MM.1S (cell line): ENCODE measurements at regions not wholly inside any gene's neighbourhood (a gene's known extent, or its start where the extent isn't known, plus 50 kb on each side); places are given as distances from the start of the nearest gene placed in this dataset.

ENCODE experiments used
- EZH2 ChIP-seq: fragments of 300-600 bp; sonication (generic); optimal IDR thresholded peaks from 2 replicates; pipeline ENCODE3; 2017; ENCODE audit warnings: low read depth, mild to moderate bottlenecking, antibody characterized with exemption, low read length, mixed read lengths
- EZH2phosphoT487 ChIP-seq: fragments of 300-600 bp; sonication (generic); IDR thresholded peaks from 2 replicates; pipeline ENCODE4 v1.6.1; 2018; ENCODE audit warnings: antibody characterized with exemption, low read length
- TF ChIP-seq, protein P1 (sequence below): fragments of 300-600 bp; sonication (generic); IDR thresholded peaks from 2 replicates; pipeline ENCODE4 v1.5.1; 2016; ENCODE audit warnings: antibody characterized with exemption, low read length, mixed read lengths

GRCh38 chr6:44735630-44735963, 348.1 kb downstream of the CDC5L start:
- TF ChIP-seq, protein P1, sequence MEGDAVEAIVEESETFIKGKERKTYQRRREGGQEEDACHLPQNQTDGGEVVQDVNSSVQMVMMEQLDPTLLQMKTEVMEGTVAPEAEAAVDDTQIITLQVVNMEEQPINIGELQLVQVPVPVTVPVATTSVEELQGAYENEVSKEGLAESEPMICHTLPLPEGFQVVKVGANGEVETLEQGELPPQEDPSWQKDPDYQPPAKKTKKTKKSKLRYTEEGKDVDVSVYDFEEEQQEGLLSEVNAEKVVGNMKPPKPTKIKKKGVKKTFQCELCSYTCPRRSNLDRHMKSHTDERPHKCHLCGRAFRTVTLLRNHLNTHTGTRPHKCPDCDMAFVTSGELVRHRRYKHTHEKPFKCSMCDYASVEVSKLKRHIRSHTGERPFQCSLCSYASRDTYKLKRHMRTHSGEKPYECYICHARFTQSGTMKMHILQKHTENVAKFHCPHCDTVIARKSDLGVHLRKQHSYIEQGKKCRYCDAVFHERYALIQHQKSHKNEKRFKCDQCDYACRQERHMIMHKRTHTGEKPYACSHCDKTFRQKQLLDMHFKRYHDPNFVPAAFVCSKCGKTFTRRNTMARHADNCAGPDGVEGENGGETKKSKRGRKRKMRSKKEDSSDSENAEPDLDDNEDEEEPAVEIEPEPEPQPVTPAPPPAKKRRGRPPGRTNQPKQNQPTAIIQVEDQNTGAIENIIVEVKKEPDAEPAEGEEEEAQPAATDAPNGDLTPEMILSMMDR, result no peak
- no peak for TF ChIP-seq EZH2phosphoT487
- TF ChIP-seq EZH2, result no peak
